SK-N-MC (cell line): ENCODE measurements at regions not wholly inside any gene's neighbourhood (a gene's known extent, or its start where the extent isn't known, plus 50 kb on each side); places are given as distances from the start of the nearest gene placed in this dataset.

Experiments used
- DNase-seq: peaks from one replicate; pipeline ENCODE4 v3.0.0-alpha.2; 2011; ENCODE audit warnings: low read depth, low spot score
- H3K27ac ChIP-seq: fragments of 200-600 bp; sonication (generic); 2 replicates; pipeline ENCODE4 v1.5.1; 2016; ENCODE audit warnings: mixed run types
- H3K36me3 ChIP-seq: fragments of 200-600 bp; sonication (generic); 2 replicates; pipeline ENCODE4 v1.6.1; 2017; ENCODE audit warnings: antibody characterized with exemption, low read length, mixed read lengths; ENCODE audit not compliant: insufficient read depth
- H3K4me3 ChIP-seq: fragments of 200-600 bp; sonication (generic); 2 replicates; pipeline ENCODE4 v1.5.1; 2016
- H3K9ac ChIP-seq: fragments of 200-600 bp; sonication (generic); 2 replicates; pipeline ENCODE4 v1.8.0; 2017; ENCODE audit warnings: mixed run types, mixed read lengths; ENCODE audit not compliant: insufficient read length
- H3K9me3 ChIP-seq: fragments of 200-600 bp; sonication (generic); 2 replicates; pipeline ENCODE4 v1.6.1; 2017; ENCODE audit warnings: low read depth, mild to moderate bottlenecking, antibody characterized with exemption, low read length, moderate library complexity, mixed read lengths
- EZH2 ChIP-seq: fragments of 200-600 bp; sonication (generic); IDR thresholded peaks from one replicate; pipeline ENCODE4 v1.6.1; 2017; ENCODE audit warnings: antibody characterized with exemption
- FOXP2 ChIP-seq: optimal IDR thresholded peaks from 2 replicates; pipeline ENCODE3; 2011; ENCODE audit warnings: mild to moderate bottlenecking, moderate library complexity; ENCODE audit not compliant: insufficient read depth; ENCODE audit errors: extremely low read length, control extremely low read depth
- POLR2AphosphoS5 ChIP-seq: IDR thresholded peaks from 2 replicates; pipeline ENCODE4 v1.6.1; 2012; ENCODE audit warnings: mild to moderate bottlenecking, low read depth, low read length, borderline replicate concordance

DNA sequence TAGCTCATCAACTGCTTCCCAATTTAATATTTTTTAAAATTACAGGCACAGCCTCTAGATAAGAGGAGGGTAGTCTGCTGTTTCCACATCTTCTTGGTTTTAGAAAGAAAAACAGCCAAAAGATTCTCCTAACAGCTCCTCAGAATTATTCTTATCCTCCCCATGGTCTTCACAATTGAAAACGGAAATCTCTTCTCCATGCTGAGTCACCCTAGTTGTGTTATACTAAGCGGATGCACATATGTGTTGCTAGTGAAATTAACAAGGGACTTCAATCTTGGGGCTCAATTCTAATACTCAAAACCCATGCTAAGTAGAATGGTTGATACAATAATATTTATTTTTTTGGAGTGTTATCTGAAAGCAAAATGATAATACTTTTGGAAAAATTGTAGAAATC, 71.9 kb upstream of the NPY start:
- no peak overlapping the region for H3K27ac ChIP-seq
- H3K4me3 ChIP-seq: no peak overlapping the region
- no peaks in the 10 kb centered on the region for H3K36me3 ChIP-seq
- no peak for TF ChIP-seq EZH2
- TF ChIP-seq POLR2AphosphoS5: no peak
- no peak for TF ChIP-seq FOXP2
- H3K9ac ChIP-seq: no peak overlapping the region
- no peak for DNase-seq
- no peaks in the 10 kb centered on the region for H3K9me3 ChIP-seq

DNA sequence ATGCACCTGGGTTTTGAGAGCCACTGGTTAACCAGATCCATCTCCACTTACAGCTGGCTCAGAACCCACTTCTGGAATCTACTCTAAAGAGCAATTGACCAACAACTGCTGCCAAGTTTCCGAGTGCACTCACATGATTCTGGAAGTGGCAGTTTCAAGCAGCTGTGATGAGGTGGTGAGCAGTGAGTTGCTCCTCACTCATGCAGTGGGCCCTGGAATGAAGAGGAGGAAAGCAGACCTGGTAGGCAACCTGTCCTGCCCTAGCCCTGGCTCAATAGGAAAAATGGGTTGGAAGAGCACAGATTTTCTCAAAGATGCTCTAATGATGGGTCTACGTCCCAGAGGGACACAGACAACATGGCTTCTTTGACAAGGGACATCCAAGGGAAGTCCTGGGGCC, 70.7 kb upstream of the NPY start:
- Histone ChIP-seq H3K27ac (no peak overlapping the region), H3K9ac (no peak overlapping the region), H3K4me3 (no peak overlapping the region), H3K36me3 (no peaks in the 10 kb centered on the region), H3K9me3 (no peaks in the 10 kb centered on the region)
- TF ChIP-seq FOXP2 (no peak), EZH2 (no peak), POLR2AphosphoS5 (no peak)
- no peak for DNase-seq

DNA sequence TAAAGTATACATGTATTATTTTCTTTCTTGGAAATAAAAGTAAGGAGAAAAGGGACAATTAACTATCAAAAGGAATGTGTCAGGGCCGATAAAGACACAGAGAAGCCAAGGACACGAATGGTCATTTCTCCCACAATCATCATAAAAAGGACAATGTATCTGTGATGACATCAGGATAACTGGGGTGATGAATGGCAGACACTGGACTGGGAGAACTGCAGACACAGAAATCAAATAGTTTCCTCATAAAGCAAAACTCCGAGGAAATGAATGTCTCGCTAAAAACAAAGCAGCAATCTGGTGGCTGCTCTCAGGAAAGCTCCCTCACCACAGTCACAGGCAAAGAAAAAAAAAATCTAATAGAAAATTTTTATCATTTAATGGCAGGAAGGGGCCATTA, 69.3 kb upstream of the NPY start:
- no peak overlapping the region for H3K27ac ChIP-seq
- no peaks in the 10 kb centered on the region for H3K9me3 ChIP-seq
- DNase-seq: no peak
- H3K9ac ChIP-seq: no peak overlapping the region
- TF ChIP-seq FOXP2: no peak
- TF ChIP-seq POLR2AphosphoS5: no peak
- no peak for TF ChIP-seq EZH2
- H3K36me3 ChIP-seq: no peaks in the 10 kb centered on the region
- H3K4me3 ChIP-seq: no peak overlapping the region

DNA sequence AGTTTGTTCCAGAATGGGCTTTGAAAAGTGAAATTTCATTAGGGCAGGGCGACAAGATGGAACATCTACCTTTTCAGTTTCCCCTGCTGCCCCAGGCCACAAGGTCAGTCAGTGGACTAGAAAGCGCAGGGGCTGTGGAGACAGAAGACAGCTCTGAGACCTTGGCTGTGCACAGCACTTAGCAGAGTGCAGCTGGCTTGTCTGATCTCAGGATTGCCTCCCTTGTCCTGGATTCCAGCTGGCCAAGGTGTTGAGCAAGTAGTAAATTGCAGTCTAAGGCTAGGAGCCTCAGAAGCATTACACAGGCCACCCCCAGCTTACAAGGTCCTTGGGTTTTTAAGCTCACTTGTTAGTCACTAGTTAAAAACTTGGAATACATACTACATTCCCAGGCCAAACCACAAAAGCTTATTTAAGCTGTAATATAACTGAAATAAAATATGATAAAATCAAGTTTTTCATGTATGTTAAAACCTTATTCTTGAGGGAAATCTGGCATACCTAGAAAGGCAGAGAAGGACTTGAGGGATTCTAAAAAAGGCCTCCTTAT, 67.3 kb upstream of the NPY start:
- no peak for DNase-seq
- H3K9me3 ChIP-seq: no peaks in the 10 kb centered on the region
- no peak overlapping the region for H3K9ac ChIP-seq
- no peak overlapping the region for H3K27ac ChIP-seq
- no peak overlapping the region for H3K4me3 ChIP-seq
- H3K36me3 ChIP-seq: no peaks in the 10 kb centered on the region
- TF ChIP-seq POLR2AphosphoS5: no peak
- no peak for TF ChIP-seq EZH2
- no peak for TF ChIP-seq FOXP2

DNA sequence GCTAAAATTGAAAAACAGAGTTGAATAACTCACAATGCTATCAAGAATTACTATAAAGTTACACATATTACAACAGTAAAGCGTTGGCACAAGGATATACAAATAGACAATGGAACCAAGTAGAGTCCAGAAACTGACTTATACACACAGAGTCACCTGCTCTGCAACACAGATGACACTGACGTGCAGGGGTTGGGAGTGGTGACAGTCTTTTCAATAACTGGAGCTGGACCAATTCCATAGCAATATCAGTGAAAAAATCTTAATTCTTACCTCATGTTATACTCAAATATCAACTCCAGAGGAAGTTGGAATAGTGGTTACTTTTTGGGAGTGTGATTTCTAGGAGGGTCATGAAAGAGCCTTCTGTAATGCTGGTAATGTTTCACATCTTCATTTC, 62.5 kb upstream of the NPY start:
- TF ChIP-seq EZH2: no peak
- TF ChIP-seq FOXP2: no peak
- no peak for TF ChIP-seq POLR2AphosphoS5
- peaks cover 4% of the 10 kb centered on the region; the same call in 1 of the 2 replicates for H3K9me3 ChIP-seq
- DNase-seq: no peak
- no peak overlapping the region for H3K4me3 ChIP-seq
- no peak overlapping the region for H3K27ac ChIP-seq
- no peak overlapping the region for H3K9ac ChIP-seq
- no peaks in the 10 kb centered on the region for H3K36me3 ChIP-seq

DNA sequence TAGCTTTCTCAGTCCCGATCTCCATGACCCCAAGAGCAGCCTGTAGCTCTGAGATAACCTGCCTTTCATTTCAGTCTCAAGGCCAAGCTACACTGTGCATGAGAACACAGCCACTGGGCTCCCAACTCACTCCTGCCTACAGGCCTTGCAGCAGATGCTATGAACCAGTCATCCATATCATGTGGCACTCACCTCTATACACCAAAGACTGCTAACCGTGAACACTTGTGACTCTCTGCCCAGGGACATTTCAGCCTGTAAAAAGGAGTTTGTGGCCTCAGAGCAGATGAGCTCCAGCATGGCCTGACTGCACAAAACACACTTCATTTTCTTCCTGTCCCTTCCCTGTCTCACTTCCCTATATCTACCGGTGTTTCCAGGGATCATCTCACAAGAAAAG, 56.9 kb upstream of the NPY start:
- Histone ChIP-seq H3K36me3 (no peaks in the 10 kb centered on the region), H3K9me3 (peaks cover 4% of the 10 kb centered on the region; the same call in 1 of the 2 replicates), H3K9ac (no peak overlapping the region), H3K4me3 (no peak overlapping the region), H3K27ac (no peak overlapping the region)
- TF ChIP-seq POLR2AphosphoS5 (no peak), EZH2 (no peak), FOXP2 (no peak)
- no peak for DNase-seq

DNA sequence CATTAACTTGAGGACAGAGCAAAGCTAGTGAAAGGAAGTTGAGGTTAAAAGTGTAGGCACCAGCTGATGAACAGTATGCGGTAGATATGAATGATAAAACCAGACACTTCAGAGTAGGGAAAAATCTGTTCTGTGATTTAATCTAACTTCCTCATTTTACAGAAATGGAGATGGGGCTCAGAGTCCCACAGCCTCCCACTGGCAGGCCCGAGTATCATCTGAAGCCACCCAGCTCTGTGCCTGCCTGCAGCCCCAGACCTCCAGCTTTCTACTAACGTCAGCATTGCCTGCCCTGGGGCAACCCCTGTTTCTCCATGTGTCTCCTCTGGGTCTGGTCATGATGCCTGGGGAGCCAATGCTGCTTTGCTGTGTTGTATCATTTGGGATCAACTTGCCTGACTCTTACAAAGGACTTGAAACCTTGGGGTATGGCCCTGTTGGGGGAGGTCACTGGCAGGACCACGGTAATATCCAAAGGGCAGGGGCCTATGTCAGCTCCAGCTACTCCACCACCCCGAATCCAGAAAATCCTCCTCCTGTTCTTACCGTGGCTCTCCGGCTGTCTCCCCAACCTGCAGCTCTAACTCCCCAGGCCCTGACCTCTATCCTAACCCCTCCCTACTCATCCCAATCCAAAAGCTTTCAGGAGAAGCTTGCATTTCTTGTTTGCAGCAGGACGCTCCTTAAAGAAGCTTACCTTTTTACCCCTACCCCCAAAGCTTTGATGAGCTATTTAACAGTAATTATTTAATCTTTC, 56.2 kb upstream of the NPY start:
- Histone ChIP-seq H3K9me3 (peaks cover 4% of the 10 kb centered on the region; the same call in 1 of the 2 replicates), H3K27ac (no peak overlapping the region), H3K9ac (no peak overlapping the region), H3K36me3 (no peaks in the 10 kb centered on the region), H3K4me3 (no peak overlapping the region)
- peak; percentile 18 for DNase-seq
- TF ChIP-seq FOXP2 (no peak), EZH2 (no peak), POLR2AphosphoS5 (no peak)

DNA sequence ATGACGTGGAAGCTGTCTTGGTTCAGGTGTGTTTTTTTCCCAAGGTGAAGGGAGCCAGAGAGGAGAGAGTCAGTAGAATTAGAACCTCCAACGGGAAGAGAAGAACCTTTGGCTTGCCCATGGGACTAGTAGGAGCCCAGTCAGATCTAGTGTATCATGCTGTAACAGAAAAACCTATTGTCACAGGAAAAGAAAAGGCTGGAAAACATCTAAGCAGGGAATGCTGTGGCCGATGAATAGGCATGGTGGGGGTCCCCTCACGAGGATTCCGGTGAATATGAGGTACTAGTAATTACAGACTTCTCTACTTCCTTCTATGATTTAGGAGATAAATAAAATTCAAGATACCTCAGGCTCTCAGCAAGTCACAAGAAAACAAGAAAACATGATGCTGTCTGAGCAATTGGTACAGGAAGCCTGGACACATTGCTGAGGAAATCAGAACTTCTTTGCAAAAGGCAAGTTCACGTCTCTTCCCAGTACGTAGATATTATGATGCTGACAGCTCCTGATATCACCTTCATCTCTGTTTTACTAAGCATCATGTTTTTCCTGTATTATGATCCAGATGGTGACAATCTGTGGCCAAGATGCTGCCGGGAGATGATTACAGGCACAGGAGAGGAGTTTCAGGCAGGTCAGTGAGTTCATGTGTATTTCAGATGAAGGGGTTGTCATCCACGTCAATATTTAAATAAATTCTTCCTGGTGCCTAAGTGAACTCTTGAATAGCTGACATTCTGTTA, 54.3 kb upstream of the NPY start:
- Histone ChIP-seq H3K9me3 (no peaks in the 10 kb centered on the region), H3K27ac (no peak overlapping the region), H3K9ac (no peak overlapping the region), H3K4me3 (no peak overlapping the region), H3K36me3 (no peaks in the 10 kb centered on the region)
- no peak for TF ChIP-seq POLR2AphosphoS5
- no peak for TF ChIP-seq EZH2
- no peak for TF ChIP-seq FOXP2
- DNase-seq: no peak
